HG02642 (cell line): ENCODE measurements at regions not wholly inside any gene's neighbourhood (a gene's known extent, or its start where the extent isn't known, plus 50 kb on each side); places are given as distances from the start of the nearest gene placed in this dataset.

Experiments used
- ATAC-seq: cut with Tn5 transposase; IDR thresholded peaks from one replicate; pipeline ENCODE4 v1.9.1; 2021; ENCODE audit warnings: mild to moderate bottlenecking; ENCODE audit not compliant: unreplicated experiment, poor library complexity

DNA sequence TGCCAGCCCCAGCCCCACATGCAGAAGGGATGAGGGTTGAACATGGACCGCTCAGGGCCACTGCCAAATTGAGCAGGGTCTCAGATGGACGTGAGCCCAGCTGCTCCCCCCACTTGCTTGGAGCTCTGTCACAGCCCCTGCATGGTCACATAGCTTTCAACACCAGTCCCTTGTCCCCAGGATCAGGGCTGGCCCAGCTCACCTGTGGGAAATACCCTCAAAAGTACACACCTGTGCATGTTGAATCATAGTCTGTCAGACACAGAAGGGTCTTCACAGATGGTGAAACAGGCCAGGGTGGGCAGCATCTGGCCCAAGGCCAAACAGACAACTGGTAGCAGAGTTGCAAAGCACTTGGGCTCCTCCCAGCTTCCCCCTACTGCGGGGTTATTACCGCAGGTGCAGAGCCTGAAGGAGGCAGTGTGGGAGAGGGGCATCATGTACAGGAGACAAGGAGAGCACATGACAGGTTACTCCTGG is 77.6 kb upstream of the UNC5B start:
- no peak for ATAC-seq

DNA sequence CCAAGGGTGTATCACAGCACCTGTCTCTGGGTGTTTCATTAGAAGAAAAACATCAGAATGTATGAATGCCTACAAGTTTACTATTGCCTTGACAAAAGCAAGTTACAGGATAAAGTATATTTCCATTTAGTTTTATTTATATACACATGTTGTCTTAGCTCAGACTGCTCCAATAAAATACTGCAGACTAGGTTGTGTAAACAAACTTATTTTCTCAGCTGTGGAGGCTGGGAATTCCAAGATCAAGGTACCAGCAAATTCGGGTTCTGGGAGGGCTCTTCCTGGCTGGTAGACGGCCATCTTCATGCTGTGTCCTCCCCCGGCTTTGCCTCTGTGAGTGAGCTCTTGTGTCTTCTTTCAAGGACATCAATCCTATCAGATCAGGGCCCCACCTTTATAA is 77.1 kb upstream of the UNC5B start:
- no peak for ATAC-seq

DNA sequence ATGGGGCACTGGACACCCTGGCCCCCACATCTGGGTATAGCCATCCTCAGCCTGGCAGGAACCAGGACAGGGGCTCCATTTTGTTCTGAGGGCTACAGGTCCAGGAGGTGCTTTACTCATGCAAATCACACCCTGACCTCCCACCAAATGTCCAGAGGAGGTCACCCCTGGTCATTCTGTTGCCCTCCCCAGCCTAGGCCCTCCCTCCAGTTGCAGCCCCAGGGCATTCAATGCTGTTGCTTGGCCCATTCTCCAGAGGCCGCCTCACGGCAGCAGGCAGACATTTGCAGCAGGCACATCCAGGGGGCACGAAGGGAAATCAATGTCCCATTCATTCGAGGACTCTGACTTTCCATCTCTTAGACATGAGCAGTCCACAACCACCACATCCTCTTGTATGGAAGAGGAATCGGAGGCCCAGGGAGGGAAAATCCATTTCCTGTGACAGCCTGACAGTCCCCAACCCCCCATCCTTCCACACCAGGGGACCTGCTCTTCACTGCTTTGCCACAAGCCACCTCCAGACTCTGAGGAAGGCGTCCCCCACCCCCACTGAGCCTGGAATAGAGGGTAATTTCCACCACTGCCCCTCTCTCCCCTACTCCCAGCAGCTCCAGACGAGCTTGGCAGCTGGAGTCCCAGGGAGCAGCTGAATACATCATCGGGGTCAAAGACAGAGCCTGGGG is 76.2 kb upstream of the UNC5B start:
- ATAC-seq, result no peak

DNA sequence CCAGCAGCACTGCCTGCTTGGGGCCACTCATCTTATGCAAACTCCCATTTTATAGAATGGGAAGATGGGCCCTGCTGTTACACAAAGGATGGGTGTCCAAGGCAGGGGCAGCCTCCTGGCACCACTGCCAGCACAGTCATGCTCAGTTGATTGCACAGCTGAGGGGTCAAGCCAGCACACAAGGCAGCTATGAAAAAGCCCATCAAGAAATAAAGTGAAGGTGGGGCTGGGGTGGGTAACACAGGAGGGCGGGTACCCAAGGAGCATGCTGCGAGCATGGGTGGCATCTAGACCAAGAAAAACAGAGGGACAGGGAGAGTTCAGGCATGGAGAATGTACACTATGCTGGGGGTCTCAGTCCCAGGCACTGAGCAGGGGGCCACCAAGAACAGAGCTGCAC is 74.7 kb upstream of the UNC5B start:
- ATAC-seq, result no peak

DNA sequence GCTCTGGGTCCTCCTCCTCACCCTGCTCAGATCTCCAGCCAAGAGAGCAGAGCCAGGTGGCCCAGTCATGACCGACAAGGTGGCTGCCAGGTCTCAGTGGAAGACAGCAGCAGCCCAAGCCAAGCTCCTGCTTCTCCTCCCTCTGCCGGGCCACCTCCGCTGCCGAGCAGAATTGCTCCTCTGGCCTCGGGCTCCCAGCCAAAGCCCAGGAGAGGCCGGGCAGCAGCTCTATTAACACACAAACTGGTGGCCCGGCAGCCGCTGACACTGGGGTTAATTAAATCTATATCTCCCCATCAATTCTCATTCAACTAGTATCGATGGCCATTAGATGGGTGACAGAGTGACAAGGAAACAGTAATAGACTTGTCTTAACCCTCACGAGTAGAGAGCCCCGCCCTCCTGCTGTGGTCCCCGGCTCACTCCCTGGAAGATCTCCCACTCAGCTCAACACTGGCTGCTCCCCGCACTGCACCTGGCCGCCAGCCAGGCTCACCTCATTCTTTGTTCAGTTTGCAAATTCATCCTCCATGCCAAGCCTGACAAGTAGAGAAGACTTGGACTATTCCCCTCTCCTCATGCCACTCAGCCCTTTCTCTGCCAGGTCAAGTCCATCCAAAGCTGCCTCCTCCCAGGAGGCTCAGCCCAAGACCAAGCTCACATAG is 74.1 kb upstream of the UNC5B start:
- ATAC-seq, result no peak

DNA sequence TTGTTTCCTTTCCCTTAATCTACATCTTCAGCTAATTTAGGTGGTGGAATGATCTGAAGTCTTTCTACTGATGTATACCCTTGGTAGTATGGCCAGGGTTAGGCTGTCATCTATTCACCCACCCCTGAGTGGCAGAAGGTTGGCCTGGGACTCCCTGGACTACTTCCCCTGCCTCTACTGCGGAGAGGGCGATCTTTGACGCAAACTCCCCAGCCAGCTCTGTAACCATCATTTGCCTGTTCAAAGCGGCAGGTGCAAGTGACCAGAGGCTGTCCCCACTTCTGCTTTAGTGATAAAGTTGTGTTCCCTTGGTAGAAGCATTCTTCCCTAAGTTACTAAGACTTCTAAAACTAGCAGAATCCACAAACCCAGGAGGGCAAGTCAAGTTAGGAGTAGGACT is 70.8 kb upstream of the UNC5B start:
- ATAC-seq, result no peak

DNA sequence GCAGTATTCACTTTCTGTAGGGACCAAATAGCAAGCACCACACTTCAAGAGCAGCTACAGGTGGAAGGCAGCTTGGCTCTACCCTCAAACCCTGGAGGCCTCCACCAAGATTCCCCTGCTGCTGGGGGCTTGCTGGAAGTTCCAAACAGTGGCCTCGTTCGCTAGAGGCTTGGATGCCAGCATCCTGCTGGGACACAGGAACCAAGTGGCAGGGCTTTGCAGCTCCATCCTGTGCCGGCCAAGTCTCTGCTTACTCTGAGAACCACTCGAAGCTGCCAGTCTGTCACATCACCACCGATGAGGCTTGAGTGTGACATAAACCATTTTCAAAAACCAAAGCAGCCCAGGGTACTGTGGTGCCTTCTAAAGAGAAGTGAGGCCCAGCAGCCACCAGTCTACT is 69.2 kb upstream of the UNC5B start:
- no peak for ATAC-seq

DNA sequence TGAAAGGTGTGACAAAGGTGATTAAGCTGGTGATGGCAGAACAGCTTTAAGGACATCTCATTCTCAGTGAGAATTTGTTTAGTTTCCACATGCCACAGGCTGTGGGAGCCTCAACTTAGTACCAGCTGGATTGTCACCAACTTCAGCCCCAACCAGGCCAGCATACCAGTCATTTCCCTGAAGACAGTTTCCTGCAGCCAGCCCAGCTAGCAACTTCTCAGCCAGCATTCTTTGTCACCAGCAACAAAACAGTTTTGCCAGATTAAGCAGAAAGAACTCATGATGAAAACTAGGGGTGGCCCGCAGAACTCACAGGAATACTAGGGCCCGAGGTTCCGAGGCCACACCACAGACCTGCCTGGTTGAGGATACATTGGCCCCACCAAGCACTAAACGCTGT is 68.8 kb upstream of the UNC5B start:
- ATAC-seq, result no peak

DNA sequence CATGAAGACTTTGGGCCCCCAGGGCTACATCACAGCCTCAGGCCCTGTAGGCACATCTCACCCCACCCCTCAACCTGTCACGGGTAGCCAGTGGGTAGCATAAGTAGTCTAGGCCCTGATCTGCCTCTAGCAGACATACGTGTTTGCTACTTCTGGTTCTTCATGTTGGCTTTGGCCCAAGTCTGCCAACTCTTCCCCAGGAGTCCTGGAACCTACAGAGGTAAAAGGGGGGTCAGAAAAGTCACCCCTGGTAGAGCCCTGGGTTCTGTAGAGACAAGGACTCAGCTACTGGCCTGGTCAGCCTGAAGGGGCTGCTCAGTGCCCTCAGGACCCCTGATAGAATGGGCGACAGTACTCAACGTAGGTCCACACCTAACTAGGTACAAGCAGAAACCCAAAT is 67.5 kb upstream of the UNC5B start:
- ATAC-seq, result no peak

DNA sequence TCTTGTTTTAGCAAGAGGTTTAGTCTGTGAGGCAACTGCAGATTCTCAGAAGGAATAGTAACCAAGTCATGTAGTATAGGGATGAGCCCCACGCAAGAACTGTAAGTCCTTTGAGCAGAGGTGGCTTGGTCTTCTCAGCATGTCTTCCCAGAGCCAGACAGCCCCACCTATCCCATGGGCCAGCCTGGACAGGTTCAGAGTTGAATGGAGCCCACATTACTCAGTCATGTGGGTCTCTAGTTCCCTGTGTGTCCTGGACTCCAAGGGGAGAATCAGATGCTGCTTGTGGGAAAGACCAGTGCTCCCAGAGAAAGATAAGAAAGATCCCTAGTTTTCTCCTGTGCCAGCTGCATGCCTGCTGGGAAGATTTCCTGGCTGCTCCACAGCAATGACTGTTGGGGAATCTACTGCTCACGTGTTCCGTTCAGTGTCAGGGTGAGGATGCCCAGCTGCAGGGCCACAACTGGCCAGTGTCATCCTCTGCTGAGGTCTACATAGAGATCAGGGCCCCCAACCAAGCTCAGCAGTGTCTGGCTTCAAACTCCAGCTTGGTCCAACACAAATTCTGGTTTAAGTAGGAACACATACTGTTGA is 66.9 kb upstream of the UNC5B start:
- no peak for ATAC-seq

DNA sequence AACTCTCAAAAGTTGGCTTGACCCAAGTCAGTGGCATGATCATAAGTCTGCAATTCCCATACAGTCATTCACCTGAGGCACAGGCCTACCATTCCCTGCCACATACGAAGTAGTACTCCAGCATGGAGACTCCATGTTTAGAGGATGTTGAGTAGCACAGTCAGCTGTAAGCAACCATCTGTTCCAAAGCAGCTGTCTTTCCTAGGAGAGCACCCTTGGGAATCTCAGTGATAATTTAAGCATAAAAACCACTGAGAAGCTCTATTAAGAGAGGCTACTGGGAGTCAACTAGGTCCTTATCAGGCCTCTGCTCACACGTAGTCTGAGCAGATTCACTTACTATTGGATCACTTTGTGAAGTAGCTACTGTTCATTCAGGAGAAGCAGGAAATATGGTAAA is 61.6 kb upstream of the UNC5B start:
- ATAC-seq, result no peak

DNA sequence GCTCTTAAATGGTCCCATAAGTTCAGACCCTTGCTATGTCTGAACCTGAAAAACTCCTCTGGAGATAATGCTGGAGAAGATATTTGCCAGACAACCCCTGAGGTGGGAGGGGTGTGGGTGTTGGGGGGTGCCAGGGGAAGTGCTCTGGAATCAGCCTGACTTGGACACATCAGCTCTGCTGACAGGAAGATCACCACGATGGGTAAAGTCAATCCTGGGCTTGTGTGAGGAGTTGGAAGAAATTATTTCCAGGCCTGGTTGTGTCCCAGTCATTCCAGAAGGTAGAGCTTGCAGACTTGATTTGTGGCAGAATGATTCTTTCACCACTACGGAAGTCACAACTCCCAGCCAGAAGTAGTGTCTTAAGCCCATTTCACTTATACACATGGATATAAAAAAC is 60.3 kb upstream of the UNC5B start:
- no peak for ATAC-seq

DNA sequence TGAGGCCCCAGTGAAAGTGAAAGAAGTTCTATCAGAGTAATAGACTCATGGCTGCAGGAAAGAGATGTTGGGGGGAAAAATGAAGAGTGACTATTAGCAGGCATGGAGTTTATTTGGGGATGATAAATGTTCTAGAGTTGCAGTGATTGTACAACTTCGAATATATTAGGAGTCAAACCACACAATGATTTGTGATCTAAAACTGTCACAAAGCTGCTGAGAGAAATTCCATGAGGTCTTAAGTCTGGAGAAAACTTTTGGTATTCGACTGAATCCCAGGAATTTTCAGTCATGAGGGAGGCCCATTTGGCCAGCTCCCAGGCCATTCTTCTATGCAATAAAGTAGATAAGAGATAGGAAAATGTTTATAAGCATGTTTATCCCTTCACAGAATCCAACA is 55.9 kb upstream of the UNC5B start:
- ATAC-seq, result no peak

DNA sequence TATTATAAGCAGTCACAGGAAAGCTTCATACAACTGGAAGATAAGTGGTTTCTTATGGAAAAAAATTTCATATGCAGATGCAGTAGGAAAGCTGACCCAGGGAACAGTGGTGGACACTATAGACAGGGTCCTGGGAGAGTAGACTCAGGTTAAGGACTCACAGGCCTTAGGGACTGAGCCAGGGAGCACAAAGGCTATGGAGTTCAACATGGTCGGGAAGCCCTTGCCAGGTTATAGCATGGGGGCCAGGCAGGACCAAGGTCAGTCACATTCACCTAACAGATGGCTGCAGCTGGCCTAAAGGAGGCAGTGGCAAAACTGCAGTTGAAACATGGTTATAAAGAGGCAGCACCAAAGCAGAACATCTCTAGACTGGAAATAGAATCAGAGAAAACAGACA is 54.9 kb upstream of the UNC5B start:
- ATAC-seq, result no peak

DNA sequence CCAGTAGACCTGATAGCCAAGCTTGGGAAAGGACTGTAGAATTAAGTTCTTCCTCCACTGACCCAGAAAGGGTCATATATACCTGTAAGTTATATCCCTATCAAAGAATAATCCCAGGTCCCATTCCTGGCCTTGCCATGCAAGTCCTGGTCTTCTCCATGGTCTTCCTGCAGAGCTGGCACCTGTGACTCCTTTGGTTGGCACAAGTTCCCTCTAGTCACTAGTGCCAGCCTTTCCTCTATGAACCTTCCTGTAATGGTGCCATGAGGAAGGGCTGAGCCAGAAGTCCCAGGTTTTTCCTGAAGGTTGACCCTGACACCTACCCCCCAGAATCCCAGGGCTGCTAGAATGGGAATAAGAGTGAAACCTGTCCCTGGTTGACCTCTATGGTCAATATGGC is 54.1 kb upstream of the UNC5B start:
- ATAC-seq, result no peak

DNA sequence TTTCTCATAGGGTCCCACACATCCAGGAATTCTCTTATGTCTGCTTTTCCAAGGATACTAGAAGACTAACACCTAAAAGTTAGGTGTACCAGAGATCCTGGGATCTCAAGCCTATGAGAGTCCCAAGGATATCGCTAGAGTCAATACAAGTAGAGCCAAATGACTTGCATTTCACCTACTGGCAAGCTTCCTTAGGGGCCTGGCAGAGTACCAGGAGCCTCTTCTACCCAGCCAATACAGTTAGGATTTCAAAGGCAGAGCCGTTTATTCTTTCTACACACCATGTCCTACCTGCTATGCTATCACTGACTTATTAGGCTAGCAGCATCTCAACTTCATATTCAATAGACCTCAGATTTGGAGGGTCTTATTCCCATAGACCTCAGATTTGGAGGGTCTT is 53.5 kb upstream of the UNC5B start:
- ATAC-seq, result no peak

DNA sequence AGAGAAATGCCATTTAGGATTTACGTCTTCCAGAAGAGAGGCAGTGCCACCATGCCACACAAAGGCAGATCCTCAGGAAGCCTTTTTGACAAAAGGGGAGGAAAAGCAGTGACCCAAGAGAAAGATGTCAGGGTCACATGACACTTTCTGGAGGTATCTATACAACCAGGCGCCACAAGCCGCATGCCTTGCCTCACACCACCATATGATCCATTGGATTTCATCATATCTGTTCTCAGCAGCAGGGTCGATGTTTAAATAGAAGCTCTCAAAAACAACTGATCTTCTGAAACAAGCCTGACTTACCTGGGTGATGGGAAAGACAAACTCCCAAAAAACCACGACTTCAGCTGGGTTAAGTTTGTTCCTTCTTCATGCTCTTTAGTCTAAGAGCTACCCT is 52.5 kb upstream of the UNC5B start:
- ATAC-seq, result no peak

DNA sequence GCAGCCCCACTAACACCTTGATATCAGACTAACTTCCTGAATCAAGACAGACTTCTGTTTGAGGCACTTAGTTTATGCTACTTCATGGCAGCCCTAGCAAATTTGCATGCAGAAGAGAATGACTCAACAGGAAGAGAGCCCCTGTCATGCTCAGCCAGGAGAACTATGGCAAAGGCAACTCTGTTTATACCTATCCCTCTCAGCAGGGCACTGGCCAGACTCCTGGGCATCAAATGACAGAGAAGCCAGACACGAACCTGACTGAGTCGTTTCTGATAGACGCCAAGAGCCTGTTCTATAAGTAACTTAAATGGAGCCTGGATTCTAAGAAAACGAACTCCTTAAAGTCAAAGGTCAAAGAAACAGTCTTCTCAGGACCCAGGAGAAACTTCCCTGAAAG is 50.9 kb upstream of the UNC5B start:
- no peak for ATAC-seq
